ENCODE measurements at regions not wholly inside any gene's neighbourhood (a gene's known extent, or its start where the extent isn't known, plus 50 kb on each side); places are given as distances from the start of the nearest gene placed in this dataset.

GRCh38 chr6:16932920-16933319 is 168.9 kb upstream of the STMND1 start:
- TF ChIP-seq GATA2 (IDR thresholded peaks at IDR 0.05; ENCODE audit: low read depth, low read length) (no peak), GATA3 (IDR thresholded peaks at IDR 0.05; ENCODE audit: low read depth, low read length) (no peak)
